HepG2 (cell line): ENCODE measurements at regions not wholly inside any gene's neighbourhood (a gene's known extent, or its start where the extent isn't known, plus 50 kb on each side); places are given as distances from the start of the nearest gene placed in this dataset.

Experiments used
- CHD4 ChIP-seq: fragments of 200-600 bp; sonication (generic); IDR thresholded peaks from 2 replicates; pipeline ENCODE4 v1.7.0; 2017; ENCODE audit warnings: mild to moderate bottlenecking, low read length, borderline replicate concordance
- JUNB ChIP-seq: sonication (generic); formaldehyde crosslinking; IDR thresholded peaks from 2 replicates; pipeline ENCODE4 v1.8.0; 2022; ENCODE audit warnings: missing genetic modification reagents, mild to moderate bottlenecking, borderline replicate concordance
- MAF1 ChIP-seq: sonication (generic); formaldehyde crosslinking; IDR thresholded peaks from 2 replicates; pipeline ENCODE4 v1.5.0; 2020; ENCODE audit warnings: missing genetic modification reagents, borderline replicate concordance
- MAFK ChIP-seq, 2 experiments: IDR thresholded peaks in 1 of 2; conservative IDR thresholded peaks in 1 of 2; 2 replicates each; pipeline ENCODE4 v1.6.1; 2011; ENCODE audit warnings: improper control_type of control experiment in 2 of 2, low read length in 2 of 2
- MATR3 ChIP-seq: sonication (generic); formaldehyde crosslinking; IDR thresholded peaks from 2 replicates; pipeline ENCODE4 v1.4.0; 2020; ENCODE audit warnings: missing genetic modification reagents
- ZNF792 ChIP-seq: IDR thresholded peaks from 2 replicates; pipeline ENCODE4 v1.6.1; 2016
- TF ChIP-seq, protein P1 (sequence below): sonication (generic); formaldehyde crosslinking; IDR thresholded peaks from 2 replicates; pipeline ENCODE4 v1.5.0; 2020; ENCODE audit warnings: mild to moderate bottlenecking, missing genetic modification reagents, moderate library complexity

DNA sequence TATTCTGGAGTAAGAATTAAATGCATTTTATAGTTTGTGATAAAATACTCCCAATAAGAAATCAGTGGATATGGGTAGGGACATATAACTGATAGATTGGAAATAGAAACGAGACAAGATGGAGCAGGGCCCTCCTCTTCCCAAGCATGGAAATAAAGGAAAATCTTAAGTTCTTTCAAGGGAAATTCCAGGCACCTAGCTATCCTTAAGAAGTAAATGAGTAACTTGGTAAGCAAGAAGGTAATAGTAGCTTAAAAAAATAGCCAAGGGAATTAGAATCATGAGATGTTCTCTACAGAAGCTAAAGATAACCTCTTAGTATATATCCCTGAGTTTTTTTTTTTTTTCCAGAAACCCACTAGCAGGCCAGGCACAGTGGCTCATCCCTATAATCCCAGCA, 105.5 kb upstream of the FAM3C start:
- TF ChIP-seq CHD4 (no peak), MAF1 (CRISPR knock-in tag) (no peak), MAFK (conservative IDR thresholded peaks at IDR 0.05 in 1 of 2, IDR thresholded peaks at IDR 0.05 in 1 of 2; ENCODE audit: low read length in 2 of 2) (no peak), ZNF792 (CRISPR knock-in tag) (no peak), MATR3 (CRISPR knock-in tag) (no peak), JUNB (CRISPR knock-in tag) (no peak)
- TF ChIP-seq, protein P1, sequence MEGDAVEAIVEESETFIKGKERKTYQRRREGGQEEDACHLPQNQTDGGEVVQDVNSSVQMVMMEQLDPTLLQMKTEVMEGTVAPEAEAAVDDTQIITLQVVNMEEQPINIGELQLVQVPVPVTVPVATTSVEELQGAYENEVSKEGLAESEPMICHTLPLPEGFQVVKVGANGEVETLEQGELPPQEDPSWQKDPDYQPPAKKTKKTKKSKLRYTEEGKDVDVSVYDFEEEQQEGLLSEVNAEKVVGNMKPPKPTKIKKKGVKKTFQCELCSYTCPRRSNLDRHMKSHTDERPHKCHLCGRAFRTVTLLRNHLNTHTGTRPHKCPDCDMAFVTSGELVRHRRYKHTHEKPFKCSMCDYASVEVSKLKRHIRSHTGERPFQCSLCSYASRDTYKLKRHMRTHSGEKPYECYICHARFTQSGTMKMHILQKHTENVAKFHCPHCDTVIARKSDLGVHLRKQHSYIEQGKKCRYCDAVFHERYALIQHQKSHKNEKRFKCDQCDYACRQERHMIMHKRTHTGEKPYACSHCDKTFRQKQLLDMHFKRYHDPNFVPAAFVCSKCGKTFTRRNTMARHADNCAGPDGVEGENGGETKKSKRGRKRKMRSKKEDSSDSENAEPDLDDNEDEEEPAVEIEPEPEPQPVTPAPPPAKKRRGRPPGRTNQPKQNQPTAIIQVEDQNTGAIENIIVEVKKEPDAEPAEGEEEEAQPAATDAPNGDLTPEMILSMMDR (CRISPR knock-in tag) = no peak
